GM18909 (cell line): ENCODE measurements at regions not wholly inside any gene's neighbourhood (a gene's known extent, or its start where the extent isn't known, plus 50 kb on each side); places are given as distances from the start of the nearest gene placed in this dataset.
"Not testable (repeated sequence)": the region's sequence is repeated elsewhere in the genome, so short reads cannot be mapped to it uniquely, and the experiment has no call there.

Experiments
- ATAC-seq: cut with Tn5 transposase; IDR thresholded peaks from one replicate; pipeline ENCODE4 v1.9.1; 2021; ENCODE audit warnings: mild to moderate bottlenecking; ENCODE audit not compliant: unreplicated experiment, poor library complexity

GRCh38 chr3:88282528-88283241 lies 132.9 kb downstream of the C3orf38 start:
- ATAC-seq = no peak

- ATAC-seq = no peak
Observed at GRCh38 chr3:88283242-88283592, 133.5 kb downstream of the C3orf38 start.

GRCh38 chr3:88291486-88291885 lies 141.7 kb downstream of the C3orf38 start:
- ATAC-seq = no peak

- no peak for ATAC-seq
Observed at GRCh38 chr3:88298189-88298588, 148.4 kb downstream of the C3orf38 start.

- ATAC-seq = no peak
Observed at GRCh38 chr3:88301273-88301995, 151.7 kb downstream of the C3orf38 start.

GRCh38 chr3:88301996-88302393 lies 152.2 kb downstream of the C3orf38 start:
- ATAC-seq = no peak

GRCh38 chr3:88303331-88303904 lies 153.7 kb downstream of the C3orf38 start:
- ATAC-seq = not testable (repeated sequence)

- no peak for ATAC-seq
Observed at GRCh38 chr3:88307666-88308065, 157.9 kb downstream of the C3orf38 start.

GRCh38 chr3:88311826-88312225 lies 162.1 kb downstream of the C3orf38 start:
- ATAC-seq = no peak

- ATAC-seq = no peak
Observed at GRCh38 chr3:88312256-88312655, 162.5 kb downstream of the C3orf38 start.

- no peak for ATAC-seq
Observed at GRCh38 chr3:88318067-88318466, 168.3 kb downstream of the C3orf38 start.

GRCh38 chr3:88321363-88322050 lies 171.7 kb downstream of the C3orf38 start:
- ATAC-seq = no peak

- no peak for ATAC-seq
Observed at GRCh38 chr3:88324788-88325187, 175.0 kb downstream of the C3orf38 start.

- no peak for ATAC-seq
Observed at GRCh38 chr3:88334187-88334868, 184.6 kb downstream of the C3orf38 start.

GRCh38 chr3:88336894-88337293 lies 187.1 kb downstream of the C3orf38 start:
- no peak for ATAC-seq

GRCh38 chr3:88343264-88343663 lies 193.5 kb downstream of the C3orf38 start:
- ATAC-seq = no peak

- ATAC-seq = no peak
Observed at GRCh38 chr3:88346643-88347042, 196.9 kb downstream of the C3orf38 start.

- no peak for ATAC-seq
Observed at GRCh38 chr3:88362428-88362827, 212.7 kb downstream of the C3orf38 start.

- no peak for ATAC-seq
Observed at GRCh38 chr3:88364926-88365325, 215.2 kb downstream of the C3orf38 start.

- ATAC-seq = no peak
Observed at GRCh38 chr3:88369337-88369736, 219.6 kb downstream of the C3orf38 start.
